H9 (cell line): ENCODE measurements at regions not wholly inside any gene's neighbourhood (a gene's known extent, or its start where the extent isn't known, plus 50 kb on each side); places are given as distances from the start of the nearest gene placed in this dataset.

Experiments used
- DNase-seq: peaks from one replicate; pipeline ENCODE4 v3.0.0-alpha.2; 2017
- H2AFZ ChIP-seq: one replicate; pipeline ENCODE4 v1.6.1; 2013; ENCODE audit warnings: mild to moderate bottlenecking, low read length, control low read depth, moderate library complexity
- H2AK5ac ChIP-seq: 2 replicates; pipeline ENCODE4 v1.6.1; 2013; ENCODE audit warnings: low read length, control low read depth, mixed read lengths; ENCODE audit not compliant: insufficient read length
- H2BK120ac ChIP-seq: one replicate; pipeline ENCODE4 v1.6.1; 2013; ENCODE audit warnings: low read depth, mild to moderate bottlenecking, low read length, control low read depth, inconsistent platforms; ENCODE audit not compliant: poor library complexity, severe bottlenecking
- H2BK12ac ChIP-seq: 2 replicates; pipeline ENCODE4 v1.6.1; 2013; ENCODE audit warnings: low read length, control low read depth, mixed read lengths, low read depth; ENCODE audit not compliant: insufficient read length
- H2BK15ac ChIP-seq: 2 replicates; pipeline ENCODE4 v1.6.1; 2013; ENCODE audit warnings: low read depth, low read length, control low read depth
- H2BK20ac ChIP-seq: one replicate; pipeline ENCODE4 v1.6.1; 2013; ENCODE audit warnings: low read depth, mild to moderate bottlenecking, low read length, control low read depth, inconsistent platforms; ENCODE audit not compliant: poor library complexity, severe bottlenecking
- H2BK5ac ChIP-seq: 2 replicates; pipeline ENCODE4 v1.6.1; 2013; ENCODE audit warnings: low read length, control low read depth, mixed read lengths; ENCODE audit not compliant: insufficient read length
- H3K14ac ChIP-seq: 2 replicates; pipeline ENCODE4 v1.6.1; 2013; ENCODE audit warnings: low read length, control low read depth; ENCODE audit not compliant: insufficient read depth
- H3K18ac ChIP-seq: 2 replicates; pipeline ENCODE4 v1.6.1; 2013; ENCODE audit warnings: low read depth, mild to moderate bottlenecking, mixed read lengths, low read length, control low read depth; ENCODE audit not compliant: insufficient read length
- H3K23ac ChIP-seq: 2 replicates; pipeline ENCODE4 v1.6.1; 2013; ENCODE audit warnings: low read length, control low read depth, mixed read lengths, low read depth; ENCODE audit not compliant: insufficient read length
- H3K23me2 ChIP-seq: 2 replicates; pipeline ENCODE4 v1.6.1; 2013; ENCODE audit warnings: low read depth, mild to moderate bottlenecking, mixed read lengths, low read length, control low read depth; ENCODE audit not compliant: insufficient read length, poor library complexity, severe bottlenecking
- H3K27ac ChIP-seq: 2 replicates; pipeline ENCODE4 v1.5.1; 2013; ENCODE audit warnings: low read length, control low read depth, mixed read lengths, low read depth; ENCODE audit not compliant: insufficient read length
- H3K27me3 ChIP-seq: 2 replicates; pipeline ENCODE4 v1.6.1; 2013; ENCODE audit warnings: low read length, control low read depth, inconsistent platforms; ENCODE audit not compliant: insufficient read depth
- H3K4ac ChIP-seq: 2 replicates; pipeline ENCODE4 v1.6.1; 2013; ENCODE audit warnings: low read depth, mild to moderate bottlenecking, control low read depth, inconsistent platforms, low read length, moderate library complexity
- H3K4me1 ChIP-seq: 2 replicates; pipeline ENCODE4 v1.6.1; 2013; ENCODE audit warnings: low read length, control low read depth, inconsistent platforms; ENCODE audit not compliant: insufficient read depth
- H3K4me2 ChIP-seq: 2 replicates; pipeline ENCODE4 v1.6.1; 2013; ENCODE audit warnings: low read length, control low read depth, mixed read lengths; ENCODE audit not compliant: insufficient read length, insufficient read depth
- H3K56ac ChIP-seq: 2 replicates; pipeline ENCODE4 v1.6.1; 2013; ENCODE audit warnings: low read depth, mild to moderate bottlenecking, mixed read lengths, low read length, control low read depth; ENCODE audit not compliant: insufficient read length
- H3K79me1 ChIP-seq: 2 replicates; pipeline ENCODE4 v1.6.1; 2013; ENCODE audit warnings: low read depth, mild to moderate bottlenecking, moderate library complexity, low read length, control low read depth, inconsistent platforms; ENCODE audit not compliant: insufficient read depth, poor library complexity, severe bottlenecking
- H3K79me2 ChIP-seq: 2 replicates; pipeline ENCODE4 v1.6.1; 2013; ENCODE audit warnings: low read length, control low read depth, inconsistent platforms; ENCODE audit not compliant: insufficient read depth
- H3K9ac ChIP-seq: 2 replicates; pipeline ENCODE4 v1.6.1; 2013; ENCODE audit warnings: low read length, control low read depth, mixed read lengths; ENCODE audit not compliant: insufficient read length; ENCODE audit errors: extremely low read depth
- H3K9me3 ChIP-seq: one replicate; pipeline ENCODE4 v1.6.1; 2013; ENCODE audit warnings: low read depth, low read length, inconsistent platforms; ENCODE audit not compliant: control insufficient read depth
- H3T11ph ChIP-seq: one replicate; pipeline ENCODE4 v1.6.1; 2013; ENCODE audit warnings: mild to moderate bottlenecking, low read length, control low read depth, inconsistent platforms
- H4K20me1 ChIP-seq: one replicate; pipeline ENCODE4 v1.6.1; 2013; ENCODE audit not compliant: control insufficient read depth, insufficient read length, insufficient read depth
- H4K5ac ChIP-seq: 2 replicates; pipeline ENCODE4 v1.6.1; 2013; ENCODE audit warnings: low read depth, mild to moderate bottlenecking, mixed read lengths, low read length, control low read depth; ENCODE audit not compliant: insufficient read length
- H4K8ac ChIP-seq: replicated peaks from 2 replicates; pipeline ENCODE4 v1.6.1; 2013; ENCODE audit warnings: low read length, control low read depth, mixed read lengths, low read depth; ENCODE audit not compliant: insufficient read length
- H4K91ac ChIP-seq: 2 replicates; pipeline ENCODE4 v1.6.1; 2013; ENCODE audit warnings: low read depth, mild to moderate bottlenecking, moderate library complexity, mixed read lengths, low read length, control low read depth; ENCODE audit not compliant: insufficient read length
- H3K27ac Mint-ChIP-seq, 3 experiments: 2 replicates in 2 of 3; 3 replicates in 1 of 3; pipeline ENCODE4 v1.8.0; 2020 to 2021; ENCODE audit warnings: mixed read lengths in 3 of 3, mild to moderate bottlenecking in 1 of 3, moderate library complexity in 1 of 3
- H3K27me3 Mint-ChIP-seq: 2 replicates; pipeline ENCODE4 v1.8.0; 2021; ENCODE audit warnings: low read depth, mild to moderate bottlenecking, moderate library complexity, mixed read lengths
- H3K36me3 Mint-ChIP-seq, 3 experiments: 2 replicates in 2 of 3; 3 replicates in 1 of 3; pipeline ENCODE4 v1.8.0; 2020 to 2021; ENCODE audit warnings: low read depth in 3 of 3, mixed read lengths in 3 of 3; ENCODE audit not compliant: insufficient read depth in 1 of 3
- H3K4me1 Mint-ChIP-seq, 2 experiments: 2 replicates each; pipeline ENCODE4 v1.8.0; 2020; ENCODE audit warnings: mixed read lengths in 2 of 2
- H3K4me3 Mint-ChIP-seq, 2 experiments: 2 replicates in 1 of 2; 3 replicates in 1 of 2; pipeline ENCODE4 v1.8.0; 2020 to 2021; ENCODE audit warnings: mild to moderate bottlenecking in 2 of 2, mixed read lengths in 2 of 2, moderate library complexity in 1 of 2
- H3K9me3 Mint-ChIP-seq, 2 experiments: 2 replicates in 1 of 2; 3 replicates in 1 of 2; pipeline ENCODE4 v1.8.0; 2020; ENCODE audit warnings: mild to moderate bottlenecking in 2 of 2, mixed read lengths in 2 of 2, moderate library complexity in 1 of 2
- CTCF ChIP-seq: fragments of 200-600 bp; sonication (generic); conservative IDR thresholded peaks from 3 replicates; pipeline ENCODE4 v1.8.0; 2021; ENCODE audit warnings: antibody characterized with exemption, mild to moderate bottlenecking
- WGBS: extraction: QIAGEN DNeasy Blood & Tissue Kit; methylation state at CpG from one replicate; pipeline ENCODE4 v1.1.7; 2013; ENCODE audit warnings: missing lambda C conversion rate, low lambda C conversion rate, mixed read lengths; ENCODE audit not compliant: insufficient read length; ENCODE audit errors: extremely low coverage; 5-methylcytosine and 5-hydroxymethylcytosine counted together

- DNase-seq: no peak
- Histone ChIP-seq H3K4me1 (no peaks in the 10 kb centered on the region), H4K20me1 (no peaks in the 10 kb centered on the region), H2BK20ac (no peak overlapping the region), H2BK5ac (no peak overlapping the region), H3K79me2 (no peaks in the 10 kb centered on the region), H2BK12ac (no peak overlapping the region), H2AK5ac (no peak overlapping the region), H3K9me3 (no peaks in the 10 kb centered on the region), H2AFZ (no peak overlapping the region), H3K4me2 (no peak overlapping the region), H2BK15ac (no peak overlapping the region), H2BK120ac (no peak overlapping the region), H3K18ac (no peak overlapping the region), H3K27ac (no peak overlapping the region), H4K8ac (no peak overlapping the region), H3K9ac (no peak overlapping the region), H4K5ac (no peak overlapping the region), H3K79me1 (no peaks in the 10 kb centered on the region), H3T11ph (no peak overlapping the region), H3K23me2 (no peaks in the 10 kb centered on the region), H4K91ac (no peak overlapping the region), H3K56ac (no peak overlapping the region), H3K14ac (no peak overlapping the region), H3K23ac (no peak overlapping the region), H3K27me3 (no peaks in the 10 kb centered on the region), H3K4ac (no peak overlapping the region)
- Mint-ChIP-seq H3K27me3 (peaks cover 28% of the 10 kb centered on the region), H3K36me3 (peaks cover 0 to 2% (median 0%) of the 10 kb centered on the region in 3 experiments; a peak in 1 of 7 replicates), H3K9me3 (no peaks in the 10 kb centered on the region), H3K4me3 (no peak overlapping the region), H3K27ac (no peak overlapping the region), H3K4me1 (peaks cover 23 to 26% of the 10 kb centered on the region in 2 experiments)
- WGBS: no CpG with 5 or more reads among the region's 5 CpGs
- no peak for TF ChIP-seq CTCF
Measured at GRCh38 chr15:62803856-62804400, 238.6 kb upstream of the TPM1 start.
